OCI-LY7 (cell line): ENCODE measurements at regions not wholly inside any gene's neighbourhood (a gene's known extent, or its start where the extent isn't known, plus 50 kb on each side); places are given as distances from the start of the nearest gene placed in this dataset.

Source experiments
- BruUV-seq: library from RNA; stranded (reverse); fragments of 400-500 nt; replicated peaks from 2 replicates; lab custom pipeline; 2021; lab: Mats Ljungman, UMichigan
- CTCF ChIA-PET: fragments of 300-600 bp; sonication (Branson Sonifier 250); formaldehyde crosslinking; loops from one replicate; lab custom pipeline; 2022; ENCODE audit warnings: antibody characterized with exemption; ENCODE audit not compliant: unreplicated experiment; lab: Charles Lee
- POLR2A ChIA-PET: fragments of 300-600 bp; sonication (Branson Sonifier 250); formaldehyde crosslinking; loops from one replicate; lab custom pipeline; 2022; ENCODE audit warnings: antibody characterized with exemption; lab: Charles Lee
- DNase-seq: peaks from one replicate; pipeline ENCODE4 v3.0.0-alpha.2; 2015; ENCODE audit warnings: low spot score
- H2AFZ ChIP-seq: fragments of 200-600 bp; sonication (generic), shearing (Covaris generic); 2 replicates; pipeline ENCODE4 v1.6.1; 2014; ENCODE audit warnings: mild to moderate bottlenecking, antibody characterized with exemption, low read length, moderate library complexity
- H3K27ac ChIP-seq: fragments of 200-600 bp; sonication (generic); 2 replicates; pipeline ENCODE4 v1.5.1; 2014; ENCODE audit warnings: mixed run types, low read depth, mild to moderate bottlenecking, moderate library complexity, low read length, inconsistent platforms; ENCODE audit not compliant: poor library complexity, severe bottlenecking
- H3K36me3 ChIP-seq: fragments of 200-600 bp; sonication (generic); 2 replicates; pipeline ENCODE4 v1.6.1; 2014; ENCODE audit warnings: mild to moderate bottlenecking, antibody characterized with exemption, low read length, moderate library complexity, mixed read lengths; ENCODE audit not compliant: insufficient read depth
- H3K4me1 ChIP-seq: fragments of 200-600 bp; sonication (generic); 2 replicates; pipeline ENCODE4 v1.5.1; 2014; ENCODE audit warnings: mild to moderate bottlenecking, low read length; ENCODE audit not compliant: insufficient read depth, poor library complexity, severe bottlenecking
- H3K4me2 ChIP-seq: fragments of 200-600 bp; sonication (generic); 2 replicates; pipeline ENCODE4 v1.6.1; 2014; ENCODE audit warnings: mild to moderate bottlenecking, low read length
- H3K4me3 ChIP-seq: fragments of 200-600 bp; sonication (generic); 2 replicates; pipeline ENCODE4 v1.5.1; 2014; ENCODE audit warnings: mild to moderate bottlenecking, low read depth, low read length; ENCODE audit not compliant: poor library complexity, severe bottlenecking
- H3K79me2 ChIP-seq: fragments of 200-600 bp; sonication (generic); 2 replicates; pipeline ENCODE4 v1.6.1; 2016; ENCODE audit warnings: low read depth, mild to moderate bottlenecking, low read length, moderate library complexity, mixed read lengths; ENCODE audit not compliant: insufficient read depth
- H3K9me2 ChIP-seq: fragments of 200-600 bp; sonication (generic); 2 replicates; pipeline ENCODE4 v1.6.1; 2016; ENCODE audit warnings: mild to moderate bottlenecking, low read length, mixed read lengths; ENCODE audit not compliant: insufficient read depth
- H3K9me3 ChIP-seq: fragments of 200-600 bp; sonication (generic); 2 replicates; pipeline ENCODE4 v1.6.1; 2014; ENCODE audit warnings: mild to moderate bottlenecking, mixed run types, low read length, mixed read lengths
- H4K20me1 ChIP-seq: fragments of 200-600 bp; sonication (generic); 2 replicates; pipeline ENCODE4 v1.6.1; 2014; ENCODE audit warnings: mild to moderate bottlenecking, antibody characterized with exemption, low read length, moderate library complexity, mixed read lengths; ENCODE audit not compliant: insufficient read depth
- CTCF ChIP-seq: fragments of 200-600 bp; sonication (generic); conservative IDR thresholded peaks from 2 replicates; pipeline ENCODE4 v1.5.1; 2014; ENCODE audit warnings: mild to moderate bottlenecking, antibody characterized with exemption, low read length, moderate library complexity, mixed read lengths
- EZH2phosphoT487 ChIP-seq: fragments of 200-600 bp; sonication (generic); IDR thresholded peaks from 2 replicates; pipeline ENCODE4 v1.6.1; 2018; ENCODE audit warnings: low read depth, borderline replicate concordance, mild to moderate bottlenecking, mixed run types, antibody characterized with exemption, low read length, moderate library complexity, mixed read lengths
- intact Hi-C: fragments of 100-400 bp; cut with micrococcal nuclease; formaldehyde crosslinking; loops from one replicate; pipeline ENCODE4 v1.10.0; 2022; ENCODE audit not compliant: unreplicated experiment

GRCh38 chr4:79759793-79760192, 313.2 kb downstream of the ANTXR2 start:
- CTCF ChIA-PET: no interaction called here
- H3K4me2 ChIP-seq: no peak overlapping the region
- no peak for TF ChIP-seq EZH2phosphoT487
- no peak for TF ChIP-seq CTCF
- no peak overlapping the region for H2AFZ ChIP-seq
- intact Hi-C loops: no loop called here
- no peak for DNase-seq
- no peak overlapping the region for H3K4me3 ChIP-seq
- H3K79me2 ChIP-seq: no peaks in the 10 kb centered on the region
- H3K36me3 ChIP-seq: no peaks in the 10 kb centered on the region
- H3K9me2 ChIP-seq: no peaks in the 10 kb centered on the region
- no peak overlapping the region for H3K27ac ChIP-seq
- POLR2A ChIA-PET: no interaction called here
- H4K20me1 ChIP-seq: no peaks in the 10 kb centered on the region
- BruUV-seq: no TSS peak
- no peaks in the 10 kb centered on the region for H3K4me1 ChIP-seq
- H3K9me3 ChIP-seq: no peaks in the 10 kb centered on the region

- H3K36me3 ChIP-seq: no peaks in the 10 kb centered on the region
- CTCF ChIA-PET: no interaction called here
- no TSS peak for BruUV-seq
- TF ChIP-seq EZH2phosphoT487 (no peak), CTCF (no peak)
- no peaks in the 10 kb centered on the region for H3K9me2 ChIP-seq
- POLR2A ChIA-PET: interaction anchor here (0.6 kb wide), 1 partner anchor 456 kb away, joined by 3 read pairs; no protein-coding TSS in a partner anchor
- no peak overlapping the region for H3K4me2 ChIP-seq
- intact Hi-C loops: no loop called here
- no peak overlapping the region for H2AFZ ChIP-seq
- H3K9me3 ChIP-seq: no peaks in the 10 kb centered on the region
- H4K20me1 ChIP-seq: no peaks in the 10 kb centered on the region
- H3K4me1 ChIP-seq: no peaks in the 10 kb centered on the region
- H3K27ac ChIP-seq: no peak overlapping the region
- no peaks in the 10 kb centered on the region for H3K79me2 ChIP-seq
- no peak for DNase-seq
- no peak overlapping the region for H3K4me3 ChIP-seq
These were observed 315.4 kb downstream of the ANTXR2 start for GRCh38 chr4:79757600-79757999.

- no peaks in the 10 kb centered on the region for H3K79me2 ChIP-seq
- no peaks in the 10 kb centered on the region for H3K36me3 ChIP-seq
- no peaks in the 10 kb centered on the region for H4K20me1 ChIP-seq
- no peak overlapping the region for H3K4me3 ChIP-seq
- ChIA-PET POLR2A (no interaction called here), CTCF (no interaction called here)
- BruUV-seq: no TSS peak
- H2AFZ ChIP-seq: no peak overlapping the region
- no peak for TF ChIP-seq CTCF
- no peak for TF ChIP-seq EZH2phosphoT487
- DNase-seq: no peak
- intact Hi-C loops: no loop called here
- no peak overlapping the region for H3K27ac ChIP-seq
- no peaks in the 10 kb centered on the region for H3K9me3 ChIP-seq
- H3K4me2 ChIP-seq: no peak overlapping the region
- no peaks in the 10 kb centered on the region for H3K4me1 ChIP-seq
- H3K9me2 ChIP-seq: no peaks in the 10 kb centered on the region
These were observed 316.7 kb downstream of the ANTXR2 start for GRCh38 chr4:79756140-79756895.
